Activated CD4-positive, CD25-positive, alpha-beta regulatory T cell treated with anti-CD3 and anti-CD28 coated beads, Interleukin-2, amount 50 U/mL, for 72 hours (primary cell): ENCODE measurements at regions not wholly inside any gene's neighbourhood (a gene's known extent, or its start where the extent isn't known, plus 50 kb on each side); places are given as distances from the start of the nearest gene placed in this dataset.

Source experiments
- DNase-seq: peaks from one replicate; pipeline ENCODE4 v3.0.0; 2021

- DNase-seq: no peak
Observed at GRCh38 chr10:113292743-113293142, 260.1 kb upstream of the HABP2 start.

GRCh38 chr10:113293167-113293566, 259.7 kb upstream of the HABP2 start:
- DNase-seq: no peak

GRCh38 chr10:113294868-113295267, 258.0 kb upstream of the HABP2 start:
- DNase-seq: no peak

- DNase-seq: no peak
Observed at GRCh38 chr10:113297226-113297625, 255.6 kb upstream of the HABP2 start.

- no peak for DNase-seq
Observed at GRCh38 chr10:113298616-113299015, 254.2 kb upstream of the HABP2 start.

- no peak for DNase-seq
Observed at GRCh38 chr10:113300201-113300600, 252.7 kb upstream of the HABP2 start.

- DNase-seq: no peak
Observed at GRCh38 chr10:113300617-113301016, 252.2 kb upstream of the HABP2 start.

- no peak for DNase-seq
Observed at GRCh38 chr10:113301342-113301984, 251.4 kb upstream of the HABP2 start.

- DNase-seq: no peak
Observed at GRCh38 chr10:113302062-113302461, 250.8 kb upstream of the HABP2 start.

- DNase-seq: no peak
Observed at GRCh38 chr10:113303544-113304146, 249.2 kb upstream of the HABP2 start.

- no peak for DNase-seq
Observed at GRCh38 chr10:113304726-113305125, 248.1 kb upstream of the HABP2 start.

- no peak for DNase-seq
Observed at GRCh38 chr10:113305871-113306270, 247.0 kb upstream of the HABP2 start.

GRCh38 chr10:113309791-113310190, 243.1 kb upstream of the HABP2 start:
- no peak for DNase-seq

- no peak for DNase-seq
Observed at GRCh38 chr10:113310347-113310746, 242.5 kb upstream of the HABP2 start.

- no peak for DNase-seq
Observed at GRCh38 chr10:113313048-113313602, 239.7 kb upstream of the HABP2 start.

GRCh38 chr10:113313722-113314121, 239.1 kb upstream of the HABP2 start:
- no peak for DNase-seq

- no peak for DNase-seq
Observed at GRCh38 chr10:113316506-113316905, 236.3 kb upstream of the HABP2 start.

GRCh38 chr10:113317489-113317888, 235.4 kb upstream of the HABP2 start:
- DNase-seq: no peak

GRCh38 chr10:113319479-113319878, 233.4 kb upstream of the HABP2 start:
- no peak for DNase-seq

GRCh38 chr10:113320211-113320610, 232.6 kb upstream of the HABP2 start:
- no peak for DNase-seq

GRCh38 chr10:113320987-113321386, 231.9 kb upstream of the HABP2 start:
- DNase-seq: no peak

- no peak for DNase-seq
Observed at GRCh38 chr10:113322843-113323242, 230.0 kb upstream of the HABP2 start.

- no peak for DNase-seq
Observed at GRCh38 chr10:113323985-113324384, 228.9 kb upstream of the HABP2 start.
